Esophagus squamous epithelium (tissue), 4 donors: ENCODE measurements at regions not wholly inside any gene's neighbourhood (a gene's known extent, or its start where the extent isn't known, plus 50 kb on each side); places are given as distances from the start of the nearest gene placed in this dataset.

Source experiments
- POLR2A ChIP-seq, 4 donors: fragments of 450-650 bp; IDR thresholded peaks; one replicate each; pipeline ENCODE4 v1.6.1; 2017; ENCODE audit warnings: antibody characterized with exemption in 4 of 4, mild to moderate bottlenecking in 4 of 4, moderate library complexity in 3 of 4
- TF ChIP-seq, protein P1 (sequence below), 6 experiments: fragments of 450-650 bp in 4 of 6; fragments of 200-600 bp in 2 of 6; sonication (generic) in 2 of 6; IDR thresholded peaks; one replicate each; pipeline ENCODE4 v1.5.1; 2016 to 2019; ENCODE audit warnings: antibody characterized with exemption in 6 of 6, mild to moderate bottlenecking in 4 of 6, moderate library complexity in 4 of 6

DNA sequence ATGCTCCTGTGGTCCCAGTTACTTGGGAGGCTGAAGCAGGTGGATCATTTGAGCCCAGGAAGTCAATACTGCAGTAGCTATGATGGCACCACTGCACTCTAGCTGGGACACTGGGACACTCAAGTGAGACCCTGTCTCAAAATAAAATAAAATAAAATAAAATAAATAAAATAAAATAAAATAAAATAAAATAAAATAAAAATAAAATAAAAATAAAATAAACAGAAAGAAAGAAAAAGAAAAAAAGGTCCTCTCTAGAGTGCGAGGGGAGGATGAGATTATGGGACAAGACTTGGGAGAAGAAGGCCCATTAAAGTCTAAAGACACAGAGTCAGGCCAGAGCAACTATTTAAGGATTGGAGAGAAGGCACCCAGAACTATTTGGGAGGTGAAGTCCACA is 172.5 kb downstream of the IER5 start:
- TF ChIP-seq POLR2A (IDR thresholded peaks at IDR 0.05), result no peak
- TF ChIP-seq, protein P1, sequence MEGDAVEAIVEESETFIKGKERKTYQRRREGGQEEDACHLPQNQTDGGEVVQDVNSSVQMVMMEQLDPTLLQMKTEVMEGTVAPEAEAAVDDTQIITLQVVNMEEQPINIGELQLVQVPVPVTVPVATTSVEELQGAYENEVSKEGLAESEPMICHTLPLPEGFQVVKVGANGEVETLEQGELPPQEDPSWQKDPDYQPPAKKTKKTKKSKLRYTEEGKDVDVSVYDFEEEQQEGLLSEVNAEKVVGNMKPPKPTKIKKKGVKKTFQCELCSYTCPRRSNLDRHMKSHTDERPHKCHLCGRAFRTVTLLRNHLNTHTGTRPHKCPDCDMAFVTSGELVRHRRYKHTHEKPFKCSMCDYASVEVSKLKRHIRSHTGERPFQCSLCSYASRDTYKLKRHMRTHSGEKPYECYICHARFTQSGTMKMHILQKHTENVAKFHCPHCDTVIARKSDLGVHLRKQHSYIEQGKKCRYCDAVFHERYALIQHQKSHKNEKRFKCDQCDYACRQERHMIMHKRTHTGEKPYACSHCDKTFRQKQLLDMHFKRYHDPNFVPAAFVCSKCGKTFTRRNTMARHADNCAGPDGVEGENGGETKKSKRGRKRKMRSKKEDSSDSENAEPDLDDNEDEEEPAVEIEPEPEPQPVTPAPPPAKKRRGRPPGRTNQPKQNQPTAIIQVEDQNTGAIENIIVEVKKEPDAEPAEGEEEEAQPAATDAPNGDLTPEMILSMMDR (IDR thresholded peaks at IDR 0.05), result no peak
